ENCODE measurements at regions not wholly inside any gene's neighbourhood (a gene's known extent, or its start where the extent isn't known, plus 50 kb on each side); places are given as distances from the start of the nearest gene placed in this dataset.

- Histone ChIP-seq H3K9me3 (no peaks in the 10 kb centered on the region), H3K4me3 (no peak overlapping the region), H3K27me3 (no peaks in the 10 kb centered on the region), H3K27ac (replicated peaks in 1 of 4) (no peak overlapping the region), H3K4me1 (no peaks in the 10 kb centered on the region), H3K36me3 (peaks cover 0 to 7% (median 2%) of the 10 kb centered on the region in 4 donors)
- 87% methylated on average over 6 of the region's 6 CpGs for WGBS
- TF ChIP-seq POLR2AphosphoS5 (IDR thresholded peaks at IDR 0.05) (no peak), EP300 (IDR thresholded peaks at IDR 0.05) (no peak), CTCF (IDR thresholded peaks at IDR 0.05) (no peak), POLR2A (IDR thresholded peaks at IDR 0.05; ENCODE audit: low read depth) (no peak)
- intact Hi-C loops (cut with DNase I), result no loop called here
- DNase-seq (ENCODE audit: extremely low spot score), result no peak
Measured at GRCh38 chr9:95817205-95817604, 58.3 kb upstream of the ERCC6L2 start.

- intact Hi-C loops (cut with DNase I), result no loop called here
- Histone ChIP-seq H3K9me3 (no peaks in the 10 kb centered on the region), H3K36me3 (peaks cover 0 to 7% (median 2%) of the 10 kb centered on the region in 4 donors), H3K4me3 (no peak overlapping the region), H3K4me1 (no peaks in the 10 kb centered on the region), H3K27ac (replicated peaks in 1 of 4) (no peak overlapping the region), H3K27me3 (no peaks in the 10 kb centered on the region)
- DNase-seq (ENCODE audit: extremely low spot score), result no peak
- TF ChIP-seq CTCF (IDR thresholded peaks at IDR 0.05), result no peak
- no peak for TF ChIP-seq POLR2A (IDR thresholded peaks at IDR 0.05; ENCODE audit: low read depth)
- TF ChIP-seq EP300 (IDR thresholded peaks at IDR 0.05), result no peak
- TF ChIP-seq POLR2AphosphoS5 (IDR thresholded peaks at IDR 0.05), result no peak
- 97% methylated on average over 5 of the region's 5 CpGs for WGBS
Measured at GRCh38 chr9:95816716-95817115, 58.8 kb upstream of the ERCC6L2 start.

- Histone ChIP-seq H3K27ac (replicated peaks in 1 of 4) (no peak overlapping the region), H3K4me1 (no peaks in the 10 kb centered on the region), H3K4me3 (no peak overlapping the region), H3K36me3 (peaks cover 0 to 7% (median 2%) of the 10 kb centered on the region in 4 donors), H3K9me3 (no peaks in the 10 kb centered on the region), H3K27me3 (no peaks in the 10 kb centered on the region)
- DNase-seq (ENCODE audit: extremely low spot score), result no peak
- intact Hi-C loops (cut with DNase I), result no loop called here
- no peak for TF ChIP-seq EP300 (IDR thresholded peaks at IDR 0.05)
- WGBS, result 80% methylated on average over 12 of the region's 17 CpGs
Measured at GRCh38 chr9:95815961-95816360, 59.5 kb upstream of the ERCC6L2 start.

- no peaks in the 10 kb centered on the region for H3K4me1 ChIP-seq
- H3K4me3 ChIP-seq, result no peak overlapping the region
- 90% methylated on average over 17 of the region's 17 CpGs for WGBS
- no peaks in the 10 kb centered on the region for H3K9me3 ChIP-seq
- no peak for DNase-seq (ENCODE audit: extremely low spot score)
- peaks cover 0 to 7% (median 2%) of the 10 kb centered on the region in 4 donors for H3K36me3 ChIP-seq
- TF ChIP-seq POLR2A (IDR thresholded peaks at IDR 0.05; ENCODE audit: low read depth) (no peak), CTCF (IDR thresholded peaks at IDR 0.05) (no peak), POLR2AphosphoS5 (IDR thresholded peaks at IDR 0.05) (no peak), EP300 (IDR thresholded peaks at IDR 0.05) (no peak)
- intact Hi-C loops (cut with DNase I), result no loop called here
- H3K27me3 ChIP-seq, result no peaks in the 10 kb centered on the region
- no peak overlapping the region for H3K27ac ChIP-seq (replicated peaks in 1 of 4)
Measured at GRCh38 chr9:95815133-95815532, 60.4 kb upstream of the ERCC6L2 start.

- Histone ChIP-seq H3K4me1 (no peaks in the 10 kb centered on the region), H3K9me3 (no peaks in the 10 kb centered on the region), H3K27ac (replicated peaks in 1 of 4) (no peak overlapping the region), H3K4me3 (no peak overlapping the region), H3K36me3 (peaks cover 0 to 7% (median 2%) of the 10 kb centered on the region in 4 donors), H3K27me3 (no peaks in the 10 kb centered on the region)
- DNase-seq (ENCODE audit: extremely low spot score), result no peak
- TF ChIP-seq EP300 (IDR thresholded peaks at IDR 0.05) (no peak), POLR2AphosphoS5 (IDR thresholded peaks at IDR 0.05) (no peak), POLR2A (IDR thresholded peaks at IDR 0.05; ENCODE audit: low read depth) (no peak), CTCF (IDR thresholded peaks at IDR 0.05) (no peak)
- intact Hi-C loops (cut with DNase I), result no loop called here
Measured at GRCh38 chr9:95813923-95814322, 61.6 kb upstream of the ERCC6L2 start.
